Mammary epithelial cell (primary cell): ENCODE measurements at regions not wholly inside any gene's neighbourhood (a gene's known extent, or its start where the extent isn't known, plus 50 kb on each side); places are given as distances from the start of the nearest gene placed in this dataset.

Experiments
- EZH2 ChIP-seq: IDR thresholded peaks from 2 replicates; pipeline ENCODE4 v1.6.1; 2012; ENCODE audit warnings: low read length, inconsistent platforms, borderline replicate concordance
- TF ChIP-seq, protein P1 (sequence below), 2 donors: IDR thresholded peaks in 1 of 2; conservative IDR thresholded peaks in 1 of 2; 2 replicates each; pipeline ENCODE4 v1.5.1; 2011 to 2012; ENCODE audit warnings: inconsistent platforms in 2 of 2, low read length in 2 of 2, mild to moderate bottlenecking in 2 of 2, control low read depth in 1 of 2, low read depth in 1 of 2; ENCODE audit not compliant: insufficient read depth in 1 of 2; ENCODE audit errors: extremely low read depth in 1 of 2

DNA sequence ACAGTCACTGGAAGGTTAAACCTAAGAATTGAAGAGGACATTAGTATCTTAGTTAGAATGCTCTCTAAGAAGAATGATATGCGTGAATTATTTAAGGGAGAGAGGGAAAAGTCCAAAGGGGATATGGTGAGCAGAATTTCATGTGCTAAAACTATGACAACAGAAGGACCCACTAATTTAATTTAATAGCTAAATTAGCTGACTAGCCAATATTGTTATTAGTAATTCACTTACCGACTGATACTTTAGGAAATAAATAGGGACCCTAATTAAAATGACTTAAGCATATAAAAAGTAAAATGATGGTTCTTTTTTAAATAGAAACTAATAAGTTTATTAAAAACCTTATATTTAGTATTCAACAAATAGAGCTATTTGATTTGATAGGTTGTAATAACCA, 179.6 kb downstream of the RASSF9 start:
- TF ChIP-seq, protein P1, sequence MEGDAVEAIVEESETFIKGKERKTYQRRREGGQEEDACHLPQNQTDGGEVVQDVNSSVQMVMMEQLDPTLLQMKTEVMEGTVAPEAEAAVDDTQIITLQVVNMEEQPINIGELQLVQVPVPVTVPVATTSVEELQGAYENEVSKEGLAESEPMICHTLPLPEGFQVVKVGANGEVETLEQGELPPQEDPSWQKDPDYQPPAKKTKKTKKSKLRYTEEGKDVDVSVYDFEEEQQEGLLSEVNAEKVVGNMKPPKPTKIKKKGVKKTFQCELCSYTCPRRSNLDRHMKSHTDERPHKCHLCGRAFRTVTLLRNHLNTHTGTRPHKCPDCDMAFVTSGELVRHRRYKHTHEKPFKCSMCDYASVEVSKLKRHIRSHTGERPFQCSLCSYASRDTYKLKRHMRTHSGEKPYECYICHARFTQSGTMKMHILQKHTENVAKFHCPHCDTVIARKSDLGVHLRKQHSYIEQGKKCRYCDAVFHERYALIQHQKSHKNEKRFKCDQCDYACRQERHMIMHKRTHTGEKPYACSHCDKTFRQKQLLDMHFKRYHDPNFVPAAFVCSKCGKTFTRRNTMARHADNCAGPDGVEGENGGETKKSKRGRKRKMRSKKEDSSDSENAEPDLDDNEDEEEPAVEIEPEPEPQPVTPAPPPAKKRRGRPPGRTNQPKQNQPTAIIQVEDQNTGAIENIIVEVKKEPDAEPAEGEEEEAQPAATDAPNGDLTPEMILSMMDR (conservative IDR thresholded peaks at IDR 0.05 in 1 of 2, IDR thresholded peaks at IDR 0.05 in 1 of 2; ENCODE audit: extremely low read depth in 1 of 2, insufficient read depth in 1 of 2, low read depth in 1 of 2, low read length in 2 of 2) = no peak
- no peak for TF ChIP-seq EZH2
